ENCODE measurements at regions not wholly inside any gene's neighbourhood (a gene's known extent, or its start where the extent isn't known, plus 50 kb on each side); places are given as distances from the start of the nearest gene placed in this dataset.

GRCh38 chr20:23225407-23226060, 125.1 kb upstream of the NXT1 start (continued):
- TF ChIP-seq ZFX (CRISPR knock-in tag; IDR thresholded peaks at IDR 0.05) (no peak), KAT2B (IDR thresholded peaks at IDR 0.05; ENCODE audit: low read depth, low read length) (no peak), MCM3 (IDR thresholded peaks at IDR 0.05) (no peak), CHD7 (IDR thresholded peaks at IDR 0.05; ENCODE audit: low read depth, low read length) (no peak), OTX1 (CRISPR knock-in tag; IDR thresholded peaks at IDR 0.05) (no peak), SRSF3 (IDR thresholded peaks at IDR 0.05; ENCODE audit: insufficient read depth, low read length) (no peak), ZNF699 (CRISPR knock-in tag; IDR thresholded peaks at IDR 0.05; ENCODE audit: insufficient replicate concordance) (no peak), RBM39 (optimal IDR thresholded peaks at IDR 0.05; ENCODE audit: low read depth, low read length) (no peak), WHSC1 (IDR thresholded peaks at IDR 0.05; ENCODE audit: low read length) (no peak), SAFB (IDR thresholded peaks at IDR 0.05; ENCODE audit: borderline replicate concordance, low read depth, low read length) (no peak), ZSCAN29 (IDR thresholded peaks at IDR 0.05) (no peak), TRIM28 (IDR thresholded peaks at IDR 0.05) (no peak), RB1 (IDR thresholded peaks at IDR 0.05; ENCODE audit: low read depth) (no peak), XRCC3 (IDR thresholded peaks at IDR 0.05) (no peak), RBM22 (IDR thresholded peaks at IDR 0.05; ENCODE audit: low read depth, low read length, poor library complexity, severe bottlenecking) (no peak), SMAD4 (CRISPR knock-in tag; conservative IDR thresholded peaks at IDR 0.05) (peak; percentile 22; the same call in 1 of the 2 replicates), IFI16 (CRISPR knock-in tag; IDR thresholded peaks at IDR 0.05) (no peak), CTBP1 (IDR thresholded peaks at IDR 0.05; ENCODE audit: borderline replicate concordance) (peak; percentile 26; the same call in 1 of the 2 replicates)
- TF ChIP-seq, protein P1, sequence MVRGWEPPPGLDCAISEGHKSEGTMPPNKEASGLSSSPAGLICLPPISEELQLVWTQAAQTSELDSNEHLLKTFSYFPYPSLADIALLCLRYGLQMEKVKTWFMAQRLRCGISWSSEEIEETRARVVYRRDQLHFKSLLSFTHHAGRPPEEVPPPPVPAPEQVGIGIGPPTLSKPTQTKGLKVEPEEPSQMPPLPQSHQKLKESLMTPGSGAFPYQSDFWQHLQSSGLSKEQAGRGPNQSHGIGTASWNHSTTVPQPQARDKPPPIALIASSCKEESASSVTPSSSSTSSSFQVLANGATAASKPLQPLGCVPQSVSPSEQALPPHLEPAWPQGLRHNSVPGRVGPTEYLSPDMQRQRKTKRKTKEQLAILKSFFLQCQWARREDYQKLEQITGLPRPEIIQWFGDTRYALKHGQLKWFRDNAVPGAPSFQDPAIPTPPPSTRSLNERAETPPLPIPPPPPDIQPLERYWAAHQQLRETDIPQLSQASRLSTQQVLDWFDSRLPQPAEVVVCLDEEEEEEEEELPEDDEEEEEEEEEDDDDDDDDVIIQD (CRISPR knock-in tag; IDR thresholded peaks at IDR 0.05), result no peak
